GM19193 (cell line): ENCODE measurements at regions not wholly inside any gene's neighbourhood (a gene's known extent, or its start where the extent isn't known, plus 50 kb on each side); places are given as distances from the start of the nearest gene placed in this dataset.

Experiments used
- POLR2A ChIP-seq: IDR thresholded peaks from 4 replicates; pipeline ENCODE4 v1.6.1; 2011; ENCODE audit not compliant: insufficient read depth, insufficient read length; ENCODE audit errors: extremely low read depth

GRCh38 chr11:41660585-41660984, 201.1 kb upstream of the LRRC4C start:
- no peak for TF ChIP-seq POLR2A

GRCh38 chr11:41665441-41666360, 206.2 kb upstream of the LRRC4C start:
- no peak for TF ChIP-seq POLR2A

- TF ChIP-seq POLR2A = no peak
Measured at GRCh38 chr11:41666951-41667653, 207.7 kb upstream of the LRRC4C start.

- no peak for TF ChIP-seq POLR2A
Measured at GRCh38 chr11:41675205-41675604, 215.8 kb upstream of the LRRC4C start.

GRCh38 chr11:41713030-41713429, 253.6 kb upstream of the LRRC4C start:
- no peak for TF ChIP-seq POLR2A

GRCh38 chr11:41714101-41714500, 254.6 kb upstream of the LRRC4C start:
- no peak for TF ChIP-seq POLR2A

GRCh38 chr11:41716862-41717261, 257.4 kb upstream of the LRRC4C start:
- TF ChIP-seq POLR2A = no peak

- no peak for TF ChIP-seq POLR2A
Measured at GRCh38 chr11:41720761-41721160, 261.3 kb upstream of the LRRC4C start.

- TF ChIP-seq POLR2A = no peak
Measured at GRCh38 chr11:41775296-41775695, 315.8 kb upstream of the LRRC4C start.

- TF ChIP-seq POLR2A = no peak
Measured at GRCh38 chr11:41779401-41779960, 320.0 kb upstream of the LRRC4C start.

GRCh38 chr11:41781441-41781840, 322.0 kb upstream of the LRRC4C start:
- no peak for TF ChIP-seq POLR2A

- no peak for TF ChIP-seq POLR2A
Measured at GRCh38 chr11:41784513-41785335, 325.3 kb upstream of the LRRC4C start.

- TF ChIP-seq POLR2A = no peak
Measured at GRCh38 chr11:41786087-41786486, 326.6 kb upstream of the LRRC4C start.

GRCh38 chr11:41788177-41788576, 328.7 kb upstream of the LRRC4C start:
- no peak for TF ChIP-seq POLR2A

GRCh38 chr11:41789376-41789775, 329.9 kb upstream of the LRRC4C start:
- no peak for TF ChIP-seq POLR2A

- no peak for TF ChIP-seq POLR2A
Measured at GRCh38 chr11:41795004-41795403, 335.6 kb upstream of the LRRC4C start.

GRCh38 chr11:41799754-41800153, 340.3 kb upstream of the LRRC4C start:
- no peak for TF ChIP-seq POLR2A
